Umbilical cord (tissue), 1 donor: ENCODE measurements at regions not wholly inside any gene's neighbourhood (a gene's known extent, or its start where the extent isn't known, plus 50 kb on each side); places are given as distances from the start of the nearest gene placed in this dataset.

Experiments used
- DNase-seq: peaks from one replicate; pipeline ENCODE4 v3.0.0-alpha.2; 2015; ENCODE audit warnings: low spot score

- DNase-seq = no peak
Observed at GRCh38 chr3:167188592-167188991, 191.5 kb downstream of the ZBBX start.

- DNase-seq = no peak
Observed at GRCh38 chr3:167187221-167187620, 192.9 kb downstream of the ZBBX start.

GRCh38 chr3:167184511-167184910 lies 195.6 kb downstream of the ZBBX start:
- no peak for DNase-seq

GRCh38 chr3:167172377-167172776 lies 207.7 kb downstream of the ZBBX start:
- DNase-seq = no peak

GRCh38 chr3:167167491-167167890 lies 212.6 kb downstream of the ZBBX start:
- DNase-seq = no peak

- peak; percentile 20 for DNase-seq
Observed at GRCh38 chr3:167166594-167167253, 213.4 kb downstream of the ZBBX start.

- no peak for DNase-seq
Observed at GRCh38 chr3:167166012-167166411, 214.1 kb downstream of the ZBBX start.

- no peak for DNase-seq
Observed at GRCh38 chr3:167163580-167163979, 216.5 kb downstream of the ZBBX start.

GRCh38 chr3:167162083-167162482 lies 218.0 kb downstream of the ZBBX start:
- DNase-seq = no peak

- no peak for DNase-seq
Observed at GRCh38 chr3:167160781-167161180, 219.3 kb downstream of the ZBBX start.

- DNase-seq = no peak
Observed at GRCh38 chr3:167151636-167152035, 228.5 kb downstream of the ZBBX start.

GRCh38 chr3:167148136-167148535 lies 232.0 kb downstream of the ZBBX start:
- peak; percentile 10 for DNase-seq

- DNase-seq = no peak
Observed at GRCh38 chr3:167146911-167147310, 233.2 kb downstream of the ZBBX start.

GRCh38 chr3:167125612-167126407 lies 254.3 kb downstream of the ZBBX start:
- DNase-seq = no peak

GRCh38 chr3:167120828-167121227 lies 259.3 kb downstream of the ZBBX start:
- no peak for DNase-seq

- no peak for DNase-seq
Observed at GRCh38 chr3:167116120-167116922, 263.8 kb downstream of the ZBBX start.

- no peak for DNase-seq
Observed at GRCh38 chr3:167115331-167115934, 264.7 kb downstream of the ZBBX start.

- no peak for DNase-seq
Observed at GRCh38 chr3:167114619-167115018, 265.5 kb downstream of the ZBBX start.

- peak; percentile 5 for DNase-seq
Observed at GRCh38 chr3:167113035-167113830, 266.9 kb downstream of the ZBBX start.

GRCh38 chr3:167110901-167111300 lies 269.2 kb downstream of the ZBBX start:
- DNase-seq = peak; percentile 13

GRCh38 chr3:167109746-167110145 lies 270.4 kb downstream of the ZBBX start:
- no peak for DNase-seq
